Middle frontal gyrus (tissue), 1 donor: ENCODE measurements at regions not wholly inside any gene's neighbourhood (a gene's known extent, or its start where the extent isn't known, plus 50 kb on each side); places are given as distances from the start of the nearest gene placed in this dataset.

Experiments used
- DNase-seq: peaks from one replicate; pipeline ENCODE4 v3.0.0-alpha.2; 2015; ENCODE audit warnings: low spot score; ENCODE audit errors: extremely low spot score

DNA sequence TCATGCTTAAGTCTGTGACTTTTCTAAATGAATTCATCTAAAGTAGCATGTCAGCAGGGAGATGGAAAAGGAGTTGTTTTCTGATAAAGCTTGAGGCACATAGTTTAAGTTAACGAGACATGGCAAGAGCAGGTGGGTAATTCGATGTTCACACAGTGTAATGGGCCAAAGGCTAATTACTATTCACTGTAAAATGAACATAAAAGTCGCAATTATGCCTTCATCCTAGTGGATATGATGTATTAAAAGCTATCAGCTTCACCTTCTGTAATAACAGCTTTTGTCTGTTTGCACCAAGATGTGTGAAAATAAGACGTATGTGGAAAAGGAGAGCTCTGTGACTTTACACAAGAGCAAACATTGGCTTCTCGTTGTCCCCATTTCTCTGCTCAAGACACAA, 94.2 kb upstream of the CDH20 start:
- no peak for DNase-seq

DNA sequence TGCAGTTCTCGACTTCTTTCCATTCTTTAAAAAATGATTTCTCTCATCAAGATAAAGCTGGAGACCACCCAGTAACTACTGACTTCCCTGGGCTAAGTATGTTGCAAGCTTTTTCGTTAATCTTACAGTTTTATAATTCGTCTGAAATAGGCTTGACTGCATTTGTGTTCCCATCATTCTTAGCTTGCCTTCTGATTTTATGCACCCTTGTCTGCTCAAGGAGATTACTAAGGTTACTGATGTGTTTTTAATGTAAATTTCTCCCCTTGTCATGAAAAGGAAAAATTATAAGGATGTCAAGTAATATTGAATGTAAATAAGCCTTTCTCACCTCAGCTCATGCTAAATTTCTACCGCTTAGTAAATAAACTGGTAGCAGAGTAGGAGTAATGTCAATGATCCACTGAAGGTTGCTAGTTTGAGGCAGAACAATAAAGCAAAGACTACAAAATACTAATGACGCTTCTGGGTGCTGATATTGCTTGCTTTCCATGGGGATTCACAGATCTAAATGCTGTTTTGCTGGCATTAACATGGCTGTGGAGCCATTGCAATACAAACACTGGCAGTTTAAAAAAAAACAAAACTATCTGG, 91.9 kb upstream of the CDH20 start:
- no peak for DNase-seq

DNA sequence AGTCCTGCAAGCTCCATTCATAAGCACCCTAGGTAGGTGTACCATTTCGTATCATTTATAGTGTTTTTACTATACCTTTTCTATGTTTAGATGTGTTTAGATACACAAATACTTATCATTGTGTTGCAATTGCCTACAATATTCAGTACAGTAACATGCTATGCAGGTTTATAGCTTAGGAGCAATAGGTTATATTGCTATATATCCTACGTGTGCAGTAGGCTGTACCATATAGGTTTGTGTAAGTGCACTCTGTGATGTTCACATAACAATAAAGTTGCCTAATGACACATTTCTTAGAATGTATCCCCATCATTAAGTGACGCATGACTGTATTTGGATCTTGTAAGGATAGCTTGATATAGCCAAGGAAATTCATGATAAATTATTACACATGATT, 88.6 kb upstream of the CDH20 start:
- DNase-seq: no peak

DNA sequence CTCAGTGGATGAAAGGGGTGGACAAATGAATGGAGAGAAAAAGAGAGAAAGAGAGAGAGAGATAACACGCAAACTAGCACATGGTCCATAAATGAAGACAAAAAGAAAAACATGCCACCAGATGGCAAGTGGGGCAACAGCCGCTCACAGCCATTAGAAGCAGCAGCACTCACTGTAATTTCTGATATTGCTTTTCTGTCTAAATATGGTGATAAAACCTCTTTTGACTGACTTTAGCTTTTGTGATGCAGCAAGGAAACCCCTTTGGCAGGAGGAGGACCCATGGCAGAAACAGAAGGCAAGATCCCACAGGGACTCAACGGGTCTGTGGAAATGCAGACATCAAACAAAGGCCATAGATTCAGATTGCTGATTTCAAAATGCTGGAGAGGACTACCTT, 88.0 kb upstream of the CDH20 start:
- no peak for DNase-seq

DNA sequence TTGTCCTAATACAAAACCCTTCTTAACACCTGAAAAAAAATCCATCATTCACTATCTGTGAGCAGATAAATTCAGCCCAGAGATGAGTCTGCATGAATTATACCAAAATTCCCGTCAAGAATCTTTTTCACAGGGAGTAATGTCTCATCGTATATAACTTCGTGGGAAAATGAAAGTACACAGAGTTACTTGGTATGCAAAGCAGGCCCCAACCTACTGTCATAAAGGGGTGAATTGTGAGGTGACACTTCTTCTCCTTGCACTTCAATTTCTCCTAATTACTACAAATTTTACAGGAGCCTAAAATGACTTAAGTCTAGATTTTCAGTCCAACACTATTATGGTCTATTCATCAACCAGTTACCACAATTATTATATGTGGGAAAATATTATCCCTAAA, 84.6 kb upstream of the CDH20 start:
- no peak for DNase-seq

DNA sequence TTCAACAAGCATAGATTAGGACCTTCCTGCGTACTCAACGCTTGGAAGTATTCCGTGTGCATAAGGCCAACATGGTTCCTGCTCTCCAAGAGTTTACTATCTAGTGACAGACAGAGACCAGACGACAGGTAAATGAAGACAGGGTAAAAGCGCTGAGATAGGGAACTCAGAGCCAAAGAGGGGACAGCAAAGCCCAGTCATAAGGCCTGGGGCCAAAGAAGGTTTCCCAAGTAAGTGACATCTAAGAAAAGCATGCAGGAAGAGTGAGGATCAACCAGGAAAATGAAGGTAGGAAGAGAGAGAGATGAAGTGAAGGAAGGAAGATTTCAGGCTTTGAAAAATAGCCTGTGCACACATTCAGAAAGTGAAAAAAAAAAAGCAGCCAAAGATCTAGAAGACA, 76.9 kb upstream of the CDH20 start:
- no peak for DNase-seq

DNA sequence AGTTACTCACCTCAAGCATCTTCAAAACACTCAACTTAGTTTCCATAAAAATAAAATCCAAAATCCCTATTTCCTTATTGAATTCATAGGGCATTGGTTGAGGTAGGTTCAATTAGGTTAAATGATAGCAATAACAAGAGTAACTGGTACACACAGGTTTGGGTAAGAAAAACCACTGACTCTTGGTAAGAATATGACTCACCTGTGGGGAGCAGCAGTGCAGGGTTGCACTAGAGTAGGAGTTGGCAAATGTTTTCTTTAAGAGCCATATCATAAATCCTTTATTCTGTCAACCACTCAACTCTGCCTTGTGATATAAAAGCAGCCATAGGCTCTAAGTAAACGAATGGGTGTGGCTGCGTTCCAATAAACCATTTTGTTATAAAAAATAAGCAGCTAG, 71.4 kb upstream of the CDH20 start:
- no peak for DNase-seq

DNA sequence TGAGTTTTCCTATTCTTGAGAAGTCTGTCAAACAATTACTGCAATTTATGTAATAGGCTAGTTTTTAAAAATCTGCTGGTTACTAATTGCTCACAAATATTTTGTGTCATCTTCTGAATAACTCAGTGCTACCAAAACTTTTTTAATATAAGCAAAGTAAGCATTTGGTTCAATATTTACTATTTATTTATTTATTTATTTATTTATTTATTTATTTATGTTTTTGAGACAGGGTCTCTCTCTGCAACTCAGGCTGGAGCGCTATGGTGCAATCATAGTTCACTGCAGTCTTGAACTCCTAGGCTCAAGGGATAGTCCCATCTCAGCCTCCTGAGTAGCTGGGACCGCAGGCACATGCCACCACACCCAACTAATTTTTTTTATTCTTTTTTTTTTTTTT, 60.4 kb upstream of the CDH20 start:
- no peak for DNase-seq

DNA sequence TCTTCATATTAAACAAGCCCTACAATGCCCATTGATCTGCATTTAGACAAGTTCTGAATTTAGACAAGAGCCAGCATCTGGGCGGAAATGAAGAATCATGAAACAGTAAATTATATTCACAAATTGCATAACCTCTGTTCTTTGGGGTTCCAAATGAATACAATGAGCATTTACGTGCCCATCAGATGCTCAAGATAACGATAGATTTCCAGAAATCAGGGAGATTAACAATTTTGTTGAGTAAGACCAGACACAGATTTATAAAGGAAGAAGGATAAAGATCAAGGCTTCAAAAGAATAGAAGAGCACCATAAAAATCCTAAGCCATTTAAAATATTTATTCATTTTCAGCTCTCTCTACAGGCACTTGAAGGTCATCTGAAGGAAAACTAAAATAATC, 59.7 kb upstream of the CDH20 start:
- no peak for DNase-seq

DNA sequence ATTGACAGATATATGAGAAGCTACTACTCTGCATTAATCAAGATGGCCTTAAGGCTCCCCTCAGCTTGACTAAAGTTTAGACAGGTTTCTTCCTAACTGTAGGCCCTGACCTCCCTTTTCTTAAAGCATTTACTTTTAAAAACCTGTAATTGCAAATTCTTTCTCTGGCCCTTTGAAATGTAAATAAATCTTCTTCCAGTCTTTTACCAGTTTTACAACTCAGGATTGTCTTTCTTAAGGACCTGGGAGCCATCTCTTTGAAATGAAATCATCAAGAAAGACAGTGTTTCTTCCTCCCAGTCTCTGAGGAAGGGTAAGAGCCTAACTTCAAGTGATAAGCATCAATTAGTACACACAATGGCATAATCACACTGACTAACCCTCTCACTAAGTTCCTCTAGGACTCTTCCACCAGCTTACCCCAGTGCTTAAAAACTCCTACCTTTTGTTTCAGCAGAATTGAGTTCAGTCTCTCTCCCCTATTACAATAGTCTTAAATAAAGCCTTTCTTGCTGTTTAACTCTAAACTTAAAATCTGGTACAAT, 58.7 kb upstream of the CDH20 start:
- no peak for DNase-seq

DNA sequence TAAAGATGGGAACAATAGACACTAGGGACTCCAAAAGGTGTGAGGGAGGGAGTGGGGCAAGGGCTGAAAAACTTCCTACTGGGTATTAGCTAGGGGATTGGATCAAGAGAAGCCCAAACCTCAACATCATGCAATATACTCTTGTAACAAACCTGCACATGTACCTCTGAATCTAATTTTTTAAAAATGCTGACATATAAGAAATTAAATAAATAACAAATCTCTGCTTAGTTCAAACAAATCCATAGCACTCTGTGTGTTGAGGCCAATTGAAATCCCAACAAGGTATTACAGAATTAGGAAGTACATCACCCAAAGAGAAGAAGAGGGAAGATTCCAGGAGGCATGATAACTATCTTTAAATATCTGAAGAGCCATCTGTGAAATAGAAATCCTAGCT, 55.4 kb upstream of the CDH20 start:
- DNase-seq: no peak

DNA sequence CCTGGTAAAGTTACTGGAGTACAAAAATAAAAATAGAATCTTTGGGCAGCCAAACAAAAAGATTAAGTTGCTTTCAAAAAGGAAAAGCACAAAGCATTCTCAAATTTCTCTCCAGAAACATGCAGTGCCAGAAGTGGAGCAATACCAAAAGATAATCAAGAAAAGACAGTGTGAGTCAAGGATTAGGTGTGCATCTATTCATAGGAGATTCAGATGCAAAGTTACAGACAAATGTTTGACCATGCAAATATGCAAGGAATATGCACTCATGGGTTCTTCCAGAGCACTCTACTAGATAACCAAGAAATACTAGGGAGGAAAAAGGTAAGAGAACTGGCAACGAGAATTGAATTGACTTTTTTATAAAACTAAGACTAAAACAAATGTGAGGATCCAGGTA, 51.8 kb upstream of the CDH20 start:
- DNase-seq: no peak

DNA sequence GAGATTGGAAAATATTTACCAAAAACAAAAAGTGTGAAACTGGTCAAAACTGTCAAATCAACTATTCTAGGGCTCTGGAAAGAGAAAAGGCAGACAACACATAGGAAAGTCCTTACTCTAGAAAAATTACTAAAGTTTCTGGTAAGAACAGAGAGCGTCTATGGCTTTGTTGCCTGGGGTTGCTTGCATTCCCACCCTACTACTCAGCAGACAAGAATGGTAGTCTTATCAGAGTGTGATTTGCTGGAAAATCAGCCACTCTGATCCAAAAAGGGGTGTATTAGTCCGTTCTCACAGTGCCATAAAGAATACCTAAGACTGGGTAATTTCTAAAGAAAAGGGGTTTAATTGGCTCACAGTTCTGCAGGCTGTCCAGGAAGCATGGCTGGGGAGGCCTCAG, 50.3 kb upstream of the CDH20 start:
- DNase-seq: no peak
